OCI-LY7 (cell line): ENCODE measurements at regions not wholly inside any gene's neighbourhood (a gene's known extent, or its start where the extent isn't known, plus 50 kb on each side); places are given as distances from the start of the nearest gene placed in this dataset.

Experiments
- EZH2phosphoT487 ChIP-seq: fragments of 200-600 bp; sonication (generic); IDR thresholded peaks from 2 replicates; pipeline ENCODE4 v1.6.1; 2018; ENCODE audit warnings: low read depth, borderline replicate concordance, mild to moderate bottlenecking, mixed run types, antibody characterized with exemption, low read length, moderate library complexity, mixed read lengths
- TF ChIP-seq, protein P1 (sequence below): fragments of 200-600 bp; sonication (generic); conservative IDR thresholded peaks from 2 replicates; pipeline ENCODE4 v1.5.1; 2014; ENCODE audit warnings: mild to moderate bottlenecking, antibody characterized with exemption, low read length, moderate library complexity, mixed read lengths

DNA sequence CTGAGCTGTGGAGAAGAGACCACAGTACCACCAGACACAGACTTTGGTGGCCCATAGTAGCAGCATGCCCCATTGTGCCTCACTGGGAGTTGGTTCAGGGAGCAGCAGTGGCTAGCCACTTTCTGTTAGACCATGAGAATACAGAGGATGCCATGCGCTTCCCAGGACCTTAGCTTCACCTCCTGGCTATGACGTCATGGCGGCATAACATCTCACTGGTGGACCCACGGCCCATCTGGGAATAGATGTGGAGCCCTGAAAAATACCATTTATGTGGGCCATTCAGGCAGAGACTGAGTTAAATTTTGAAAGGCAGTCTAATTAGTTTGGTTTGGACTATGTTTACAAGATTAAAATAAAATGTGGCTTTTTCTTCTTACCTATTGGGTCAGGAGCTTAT, 55.1 kb upstream of the NMD3 start:
- TF ChIP-seq EZH2phosphoT487 = no peak
- TF ChIP-seq, protein P1, sequence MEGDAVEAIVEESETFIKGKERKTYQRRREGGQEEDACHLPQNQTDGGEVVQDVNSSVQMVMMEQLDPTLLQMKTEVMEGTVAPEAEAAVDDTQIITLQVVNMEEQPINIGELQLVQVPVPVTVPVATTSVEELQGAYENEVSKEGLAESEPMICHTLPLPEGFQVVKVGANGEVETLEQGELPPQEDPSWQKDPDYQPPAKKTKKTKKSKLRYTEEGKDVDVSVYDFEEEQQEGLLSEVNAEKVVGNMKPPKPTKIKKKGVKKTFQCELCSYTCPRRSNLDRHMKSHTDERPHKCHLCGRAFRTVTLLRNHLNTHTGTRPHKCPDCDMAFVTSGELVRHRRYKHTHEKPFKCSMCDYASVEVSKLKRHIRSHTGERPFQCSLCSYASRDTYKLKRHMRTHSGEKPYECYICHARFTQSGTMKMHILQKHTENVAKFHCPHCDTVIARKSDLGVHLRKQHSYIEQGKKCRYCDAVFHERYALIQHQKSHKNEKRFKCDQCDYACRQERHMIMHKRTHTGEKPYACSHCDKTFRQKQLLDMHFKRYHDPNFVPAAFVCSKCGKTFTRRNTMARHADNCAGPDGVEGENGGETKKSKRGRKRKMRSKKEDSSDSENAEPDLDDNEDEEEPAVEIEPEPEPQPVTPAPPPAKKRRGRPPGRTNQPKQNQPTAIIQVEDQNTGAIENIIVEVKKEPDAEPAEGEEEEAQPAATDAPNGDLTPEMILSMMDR = no peak
